GM20000 (cell line): ENCODE measurements at regions not wholly inside any gene's neighbourhood (a gene's known extent, or its start where the extent isn't known, plus 50 kb on each side); places are given as distances from the start of the nearest gene placed in this dataset.

Experiments
- DNase-seq: peaks from one replicate; pipeline ENCODE4 v3.0.0; 2012; ENCODE audit warnings: low spot score
- CTCF ChIP-seq: IDR thresholded peaks from 2 replicates; pipeline ENCODE4 v1.5.1; 2012; ENCODE audit warnings: mild to moderate bottlenecking, control low read depth; ENCODE audit errors: extremely low read depth, missing control alignments

DNA sequence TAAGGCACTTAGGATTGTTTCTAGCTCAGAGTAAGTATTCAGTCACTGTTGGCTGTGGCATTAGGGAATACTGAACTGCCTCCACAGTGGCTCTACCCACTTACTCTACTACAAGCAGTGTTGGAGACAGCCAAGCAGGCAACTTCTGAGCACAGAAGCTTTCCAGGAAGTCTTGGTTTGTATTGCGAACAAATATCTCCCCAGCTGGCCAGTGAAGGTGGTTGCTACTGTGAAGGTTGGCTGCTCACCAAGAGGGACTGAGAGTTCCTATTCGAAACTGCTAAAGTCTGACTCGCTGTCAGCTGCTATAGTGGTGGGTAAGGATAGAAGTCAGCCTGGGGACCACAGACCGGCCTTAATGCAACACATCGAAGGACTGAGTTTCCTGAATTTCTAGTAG, 319.1 kb downstream of the KIF4B start:
- TF ChIP-seq CTCF = no peak
- no peak for DNase-seq

DNA sequence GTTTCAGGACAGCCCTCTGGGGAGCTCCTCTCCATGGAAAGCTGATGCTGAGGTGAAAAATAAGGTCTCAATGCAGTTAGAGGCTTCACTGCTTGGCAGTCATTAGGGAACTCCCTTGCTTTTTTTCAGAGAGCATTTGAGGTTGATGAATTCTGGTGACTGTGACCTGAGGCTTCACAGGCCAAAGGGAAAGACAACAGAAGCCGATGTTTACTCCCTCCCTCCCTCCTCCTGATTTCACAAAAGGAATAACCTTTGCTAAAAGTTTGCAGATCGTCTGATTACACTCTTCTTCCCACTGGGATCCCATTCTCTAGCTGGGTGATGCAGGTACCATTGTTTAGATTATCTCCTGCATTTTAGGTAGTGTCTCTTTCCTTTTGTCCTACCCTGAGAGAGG, 329.4 kb downstream of the KIF4B start:
- DNase-seq = no peak
- TF ChIP-seq CTCF = no peak

GRCh38 chr5:155343468-155343867, 329.9 kb downstream of the KIF4B start:
- DNase-seq = no peak
- no peak for TF ChIP-seq CTCF

DNA sequence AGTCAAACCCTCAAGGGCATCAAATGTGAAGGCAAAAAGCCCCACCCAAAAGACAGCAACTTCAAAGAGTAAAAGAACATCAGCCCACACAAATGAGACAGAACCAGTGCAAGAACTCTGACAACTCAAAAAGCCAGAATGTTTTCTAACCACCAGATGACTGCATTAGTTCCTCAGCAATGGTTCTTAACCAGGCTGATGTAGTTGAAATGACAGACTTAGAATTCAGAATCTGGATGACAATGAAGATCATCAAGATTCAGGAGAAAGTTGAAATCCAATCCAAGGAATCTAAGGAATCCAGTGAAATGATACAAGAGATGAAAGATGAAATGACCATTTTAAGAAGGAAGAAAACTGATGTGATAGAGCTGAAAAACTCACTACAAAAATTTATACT, 339.7 kb downstream of the KIF4B start:
- no peak for DNase-seq
- TF ChIP-seq CTCF = no peak

- DNase-seq = no peak
- no peak for TF ChIP-seq CTCF
These were observed 352.5 kb downstream of the KIF4B start for GRCh38 chr5:155366096-155366495.

DNA sequence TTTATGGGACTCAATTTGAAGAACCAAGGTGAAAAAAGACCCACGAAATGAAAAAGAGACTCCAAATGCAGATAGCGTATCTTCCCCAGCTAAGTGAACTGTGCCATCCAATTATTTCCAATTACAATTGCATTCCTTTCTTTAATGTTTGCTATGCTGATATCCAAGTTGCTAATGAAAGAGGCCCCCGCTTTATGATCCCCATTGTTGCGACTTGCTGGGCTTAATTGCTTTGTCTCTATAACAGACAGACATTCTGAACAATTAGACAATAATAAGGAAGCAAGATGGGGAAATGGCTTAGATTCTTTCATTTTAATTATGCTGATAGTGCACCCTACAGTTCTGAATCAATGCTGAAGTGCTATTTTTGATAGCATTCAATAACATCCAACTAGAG, 354.3 kb downstream of the KIF4B start:
- DNase-seq = no peak
- no peak for TF ChIP-seq CTCF

DNA sequence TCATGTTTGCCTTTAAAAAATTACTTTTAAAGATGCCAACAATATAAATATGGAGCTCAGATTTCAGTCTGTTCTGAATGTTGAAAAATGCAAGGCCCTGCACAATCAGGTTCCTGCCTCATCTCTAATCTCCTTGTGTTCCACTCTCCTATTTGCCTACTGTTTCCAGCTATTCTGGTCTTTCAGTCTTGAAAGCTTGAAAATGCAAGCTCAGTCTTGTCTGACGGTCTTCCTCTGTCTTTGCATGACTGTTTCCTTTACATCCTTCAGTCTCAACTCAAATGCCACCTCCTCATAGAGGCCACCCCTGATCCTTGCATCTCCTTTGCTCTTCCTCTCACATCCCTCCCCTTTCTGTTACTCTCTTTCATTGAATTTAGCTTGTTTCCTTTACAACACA, 354.9 kb downstream of the KIF4B start:
- DNase-seq = no peak
- TF ChIP-seq CTCF = no peak
